HG03378 (cell line): ENCODE measurements at regions not wholly inside any gene's neighbourhood (a gene's known extent, or its start where the extent isn't known, plus 50 kb on each side); places are given as distances from the start of the nearest gene placed in this dataset.
A peak's percentile ranks its signal among the peaks of the same experiment; 100 is the strongest.

Experiments used
- ATAC-seq: cut with Tn5 transposase; IDR thresholded peaks from one replicate; pipeline ENCODE4 v1.9.1; 2021; ENCODE audit warnings: mild to moderate bottlenecking, moderate library complexity; ENCODE audit not compliant: unreplicated experiment

DNA sequence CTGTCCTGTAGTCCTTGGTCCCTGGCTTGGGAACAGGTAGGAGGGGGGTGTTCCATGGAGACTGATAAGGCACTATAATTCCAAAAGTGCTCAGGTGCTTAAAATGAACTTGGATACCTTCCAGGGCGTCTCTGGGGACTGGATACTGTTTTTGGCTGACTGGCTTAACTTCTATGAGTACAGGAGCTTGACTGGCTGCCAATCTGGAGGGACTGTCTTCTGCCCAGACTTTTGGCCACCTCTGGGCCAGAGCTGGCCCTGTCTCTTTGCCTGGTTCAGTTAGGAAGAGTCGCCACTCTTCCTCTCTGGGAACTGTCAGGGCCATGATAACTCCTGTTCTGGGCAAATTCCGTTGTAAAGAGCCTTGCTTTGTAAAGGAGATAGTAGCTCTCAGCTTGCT is 407.0 kb downstream of the TGFB2 start:
- no peak for ATAC-seq

DNA sequence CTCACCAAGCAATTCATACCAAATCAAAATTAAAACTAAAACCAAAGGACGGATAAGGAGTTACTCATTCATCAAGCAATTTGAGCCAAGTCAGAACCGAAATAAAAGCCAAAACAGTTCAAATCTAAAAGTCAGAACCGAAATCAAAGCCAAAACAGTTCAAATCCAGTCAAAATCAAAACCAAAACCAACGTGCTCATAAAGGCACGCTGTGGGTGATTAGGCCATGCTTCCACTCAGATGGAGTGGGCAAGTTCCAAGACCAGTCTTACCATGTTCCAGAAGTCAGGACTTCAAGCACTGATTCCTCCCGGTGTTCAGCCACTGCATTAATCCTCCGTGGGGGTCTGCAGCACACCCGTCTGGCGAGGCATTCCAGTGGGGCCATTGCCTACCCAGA is 409.3 kb downstream of the TGFB2 start:
- no peak for ATAC-seq

DNA sequence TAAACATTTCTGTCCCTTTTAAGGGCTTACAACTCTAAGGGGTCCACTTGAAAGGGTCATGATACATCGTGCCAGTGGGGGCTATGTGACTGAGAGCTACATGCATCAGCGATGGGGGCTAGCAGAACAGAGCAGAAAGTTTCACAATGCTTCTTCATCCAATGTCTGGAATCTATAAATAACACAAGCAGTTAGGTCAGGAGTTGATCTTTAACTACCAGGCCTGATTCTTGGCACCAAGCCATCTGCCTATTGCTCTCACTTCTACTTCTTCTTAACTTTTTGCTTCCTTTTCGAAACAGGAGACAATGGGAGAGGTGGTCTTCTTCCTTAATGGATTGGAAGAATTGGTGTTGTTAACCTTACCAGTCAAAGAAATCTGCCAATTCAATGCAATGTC is 410.0 kb downstream of the TGFB2 start:
- ATAC-seq = no peak

DNA sequence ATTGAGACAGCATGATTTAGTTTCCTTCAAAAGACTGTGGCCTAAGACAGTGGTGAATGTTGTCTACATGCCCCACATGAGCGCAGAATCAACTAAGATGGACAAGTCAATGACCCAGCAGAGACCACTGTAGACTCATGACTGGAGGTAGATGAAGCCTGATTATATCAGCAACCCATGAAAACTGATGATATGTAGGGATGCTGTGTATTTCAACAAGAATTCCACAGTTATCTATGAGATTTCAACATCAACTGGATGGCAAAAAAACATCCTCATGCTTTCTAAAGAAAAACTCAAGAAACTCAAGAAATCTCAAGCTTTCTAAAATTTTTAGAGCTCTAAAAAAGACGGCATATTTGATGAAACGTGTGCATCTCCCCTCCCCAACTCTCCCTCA is 413.9 kb upstream of the LYPLAL1 start:
- ATAC-seq = no peak

DNA sequence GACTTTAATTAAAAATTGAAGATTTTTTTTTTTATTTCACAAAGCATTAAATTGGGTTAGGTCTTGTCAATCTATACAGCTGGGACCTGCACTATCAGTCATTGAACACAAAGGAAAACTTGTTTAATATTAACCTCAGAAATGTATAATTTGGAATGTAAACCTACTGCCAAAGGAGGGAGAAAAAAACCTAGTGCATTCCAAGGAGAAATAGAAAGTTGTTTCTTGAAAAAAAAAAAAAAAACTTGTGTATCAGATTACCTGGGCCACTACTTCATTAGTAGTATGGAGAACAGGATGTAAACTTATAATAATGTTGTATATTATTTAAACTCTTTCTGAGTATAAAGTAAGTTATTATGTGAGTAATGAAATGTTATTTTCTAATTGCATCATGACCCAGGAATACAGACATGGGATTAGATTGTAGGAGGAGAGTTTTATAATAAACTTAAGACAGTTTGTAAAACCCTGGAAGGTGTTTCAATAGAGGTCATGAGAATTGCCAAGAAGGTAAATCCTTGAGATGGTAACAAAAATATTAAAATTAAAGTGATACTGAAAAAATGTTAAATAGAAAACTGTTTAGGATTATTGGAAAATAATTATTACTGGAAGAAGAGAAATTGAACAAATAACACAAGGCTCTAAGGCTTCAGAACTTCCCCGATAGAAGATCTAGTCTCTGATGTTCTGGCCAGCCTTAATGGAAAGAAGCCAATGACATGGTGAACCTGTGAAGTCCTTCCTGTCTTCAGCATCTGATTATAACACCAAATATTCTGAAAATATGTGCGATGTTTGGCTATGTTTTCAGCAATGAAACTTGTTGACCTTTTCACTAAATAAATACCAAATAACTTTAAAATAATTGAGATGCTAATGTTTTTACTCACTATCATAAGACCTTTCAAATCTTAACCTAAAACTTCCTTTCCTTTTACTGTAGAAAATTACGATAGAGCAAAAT is 412.8 kb upstream of the LYPLAL1 start:
- no peak for ATAC-seq

DNA sequence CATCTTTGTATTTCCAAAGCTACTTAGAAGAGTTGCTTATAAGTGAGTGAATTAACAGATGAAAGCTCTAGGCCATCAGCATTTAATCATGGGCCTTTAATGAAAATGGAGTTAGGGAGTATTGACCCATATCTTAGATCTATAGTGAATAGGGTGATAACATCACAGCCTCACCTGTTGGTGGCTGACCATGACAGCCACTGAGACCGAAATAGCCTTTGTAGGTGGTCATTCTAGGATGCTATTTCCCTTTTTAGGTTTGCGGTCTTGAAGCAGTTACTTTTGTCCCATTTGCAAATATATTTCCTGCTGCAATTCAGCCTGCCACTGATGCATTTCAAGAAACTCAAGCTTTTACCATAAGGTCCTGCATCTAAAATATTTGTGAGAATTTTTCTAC is 410.1 kb upstream of the LYPLAL1 start:
- ATAC-seq = peak; percentile 84

DNA sequence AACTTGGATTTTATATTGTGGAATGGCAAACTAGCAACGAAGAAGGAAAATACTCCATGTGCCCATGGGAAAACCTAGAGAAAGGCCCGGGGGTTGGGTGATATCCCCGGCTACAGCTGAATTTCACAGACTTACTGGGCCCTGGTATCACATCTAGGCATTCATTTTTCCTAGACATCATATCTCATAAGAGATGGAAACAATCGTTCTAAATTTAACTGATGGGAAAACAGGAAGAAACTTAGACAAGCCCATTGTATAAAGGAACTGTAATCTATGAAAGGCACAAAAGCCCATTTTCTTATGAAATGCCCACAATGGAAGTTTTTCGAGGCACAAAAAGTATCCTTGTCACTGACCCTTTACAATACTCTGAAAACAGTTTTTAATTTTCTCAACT is 407.9 kb upstream of the LYPLAL1 start:
- no peak for ATAC-seq

DNA sequence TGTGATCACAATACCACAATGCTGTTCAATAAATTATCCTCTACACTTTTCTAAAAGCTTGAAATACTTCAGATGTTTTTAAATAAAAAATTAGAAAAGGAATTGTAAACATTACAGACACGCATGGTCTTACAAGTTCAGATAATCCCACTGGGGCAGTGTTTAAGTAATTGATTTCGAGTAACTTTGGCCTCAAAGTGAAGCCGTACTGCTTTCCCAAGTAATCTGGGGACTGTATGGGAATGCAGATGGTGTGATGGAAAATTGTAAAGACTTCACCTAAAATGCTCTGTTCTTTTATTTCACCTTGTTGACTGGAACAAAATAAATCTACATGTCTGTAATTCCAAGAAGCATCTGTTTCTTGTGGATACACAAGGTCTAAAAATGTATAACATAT is 401.7 kb upstream of the LYPLAL1 start:
- no peak for ATAC-seq

DNA sequence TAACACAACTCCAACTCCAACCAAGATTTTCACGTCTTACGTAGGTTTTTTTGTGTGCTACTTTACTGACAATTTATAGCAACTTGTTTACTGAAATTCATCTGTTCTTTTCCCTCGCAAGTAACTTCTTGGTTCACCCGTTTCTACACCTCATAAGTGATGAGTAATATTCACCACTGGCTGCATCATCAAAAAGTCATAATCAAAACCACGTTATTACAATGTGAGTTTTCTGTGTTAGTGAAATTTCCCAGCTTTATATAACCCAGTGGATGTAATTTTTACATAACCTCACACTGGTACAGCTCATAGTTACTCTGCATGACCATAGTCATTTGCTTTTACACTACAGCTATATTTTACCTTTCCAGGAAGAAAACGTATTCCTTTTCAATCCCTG is 401.1 kb upstream of the LYPLAL1 start:
- no peak for ATAC-seq

DNA sequence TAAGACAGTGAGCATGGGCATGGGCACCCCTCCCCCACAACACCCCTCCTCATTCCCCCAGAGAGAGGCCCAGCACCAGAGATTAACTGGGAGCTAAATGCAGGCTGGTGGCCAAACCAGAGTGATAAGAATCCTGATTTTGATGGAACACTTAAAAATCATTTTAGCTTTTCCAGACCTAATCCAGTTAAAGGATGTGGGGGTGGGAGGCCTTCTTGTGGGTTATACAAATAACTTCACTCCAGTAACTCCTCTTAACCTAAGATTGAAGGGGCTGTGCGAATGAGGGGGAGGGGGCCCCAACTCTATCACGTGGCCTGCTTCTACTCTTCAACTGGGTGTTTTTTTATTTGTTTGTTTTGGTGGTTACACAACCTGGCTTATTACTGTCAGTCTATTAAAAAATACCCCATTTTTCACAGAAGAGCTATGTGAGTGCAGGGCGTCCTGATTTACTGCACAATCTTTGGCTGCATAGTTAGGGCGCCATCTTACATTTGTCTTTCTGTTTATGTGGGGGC is 398.1 kb upstream of the LYPLAL1 start:
- no peak for ATAC-seq

DNA sequence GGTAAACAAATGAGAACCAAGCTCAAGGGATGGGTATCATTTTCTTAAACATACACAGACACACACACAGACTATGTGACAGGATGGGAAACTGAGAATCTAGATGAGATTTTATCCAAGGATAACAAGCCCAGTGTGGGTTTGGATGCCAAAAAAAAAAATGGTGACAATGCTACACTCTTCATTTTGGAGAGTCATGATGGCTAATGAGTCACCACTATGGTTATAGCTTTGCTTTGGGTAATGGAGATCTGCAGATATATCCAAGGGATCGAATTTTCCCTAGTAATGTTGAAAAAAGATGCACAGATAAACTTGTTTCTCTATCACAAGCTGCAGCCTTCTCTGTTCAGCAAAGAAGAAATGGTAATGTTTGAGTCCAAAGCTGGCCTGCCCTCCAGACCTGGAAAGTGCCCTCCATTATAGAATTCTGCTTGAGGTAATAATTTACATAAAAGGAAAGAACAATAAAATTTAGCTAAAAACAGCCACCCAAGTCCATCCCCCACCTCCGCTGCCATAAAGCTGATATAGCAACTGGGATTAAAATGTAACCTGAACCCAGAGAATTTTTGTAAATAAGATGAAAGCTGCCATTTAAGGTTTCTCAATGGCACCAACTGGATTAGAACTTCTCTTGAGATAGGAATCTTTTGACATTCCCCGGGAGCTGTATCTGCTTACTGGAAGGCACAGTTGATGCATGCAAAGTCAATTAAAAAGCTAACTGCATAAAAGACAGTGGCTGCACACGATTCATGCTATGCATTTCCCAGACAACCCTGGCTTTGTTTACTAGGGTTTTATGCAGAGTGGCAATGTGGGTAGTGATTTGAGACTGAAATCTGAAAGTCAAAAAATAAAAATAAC is 395.2 kb upstream of the LYPLAL1 start:
- ATAC-seq = no peak

DNA sequence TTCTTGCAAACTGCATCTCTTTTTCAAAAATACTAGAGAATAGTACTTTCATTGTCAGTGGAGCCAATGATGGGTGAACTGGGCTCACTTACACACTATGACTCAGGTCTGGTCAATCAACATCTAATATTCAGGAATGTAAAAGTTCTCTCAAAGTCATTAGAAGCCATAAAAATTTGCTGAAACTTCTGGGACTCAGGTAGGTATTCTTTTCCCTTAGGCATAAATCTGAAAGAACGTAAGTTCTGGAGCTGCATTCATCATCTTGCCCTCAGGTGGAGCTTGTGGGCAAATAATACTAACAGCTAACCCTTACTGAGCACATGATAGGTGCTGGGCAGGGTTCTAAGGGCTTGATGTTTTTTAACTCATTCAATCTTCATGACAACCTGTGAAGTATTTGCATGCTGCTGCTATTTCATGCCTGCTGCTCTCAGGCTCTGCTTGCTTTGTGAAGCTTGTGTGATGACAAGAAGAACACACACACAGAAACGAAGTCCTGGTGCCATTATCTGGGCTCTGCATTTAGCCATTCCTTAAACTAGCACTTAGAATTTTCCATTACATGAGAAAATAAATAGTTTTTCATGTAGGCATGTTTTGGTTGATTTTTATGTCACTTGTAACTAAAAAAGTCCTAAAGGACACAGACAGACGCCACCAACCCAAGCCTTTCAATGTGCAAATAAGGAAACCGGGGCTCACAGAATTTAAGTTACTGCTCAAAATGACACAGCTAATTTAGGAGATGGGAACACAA is 394.2 kb upstream of the LYPLAL1 start:
- no peak for ATAC-seq

DNA sequence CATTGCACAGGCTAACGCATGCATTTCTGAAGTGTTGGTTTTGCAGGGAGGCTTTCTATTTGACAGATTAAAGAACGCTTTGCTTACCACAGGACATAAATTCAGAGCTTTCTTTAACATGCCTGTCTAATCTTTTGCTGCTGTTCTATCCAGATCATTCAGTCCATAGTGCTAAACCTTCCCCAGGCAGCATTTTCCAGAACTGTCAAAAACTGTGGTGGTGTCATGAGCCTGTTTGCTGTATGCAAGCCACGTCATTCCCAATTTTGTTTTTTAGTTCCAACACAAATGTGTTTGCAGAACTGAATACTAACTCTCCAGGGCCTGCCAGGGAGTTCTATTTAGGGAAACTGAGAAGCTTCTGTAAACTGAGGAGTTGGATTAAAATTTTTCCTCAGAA is 390.5 kb upstream of the LYPLAL1 start:
- no peak for ATAC-seq

DNA sequence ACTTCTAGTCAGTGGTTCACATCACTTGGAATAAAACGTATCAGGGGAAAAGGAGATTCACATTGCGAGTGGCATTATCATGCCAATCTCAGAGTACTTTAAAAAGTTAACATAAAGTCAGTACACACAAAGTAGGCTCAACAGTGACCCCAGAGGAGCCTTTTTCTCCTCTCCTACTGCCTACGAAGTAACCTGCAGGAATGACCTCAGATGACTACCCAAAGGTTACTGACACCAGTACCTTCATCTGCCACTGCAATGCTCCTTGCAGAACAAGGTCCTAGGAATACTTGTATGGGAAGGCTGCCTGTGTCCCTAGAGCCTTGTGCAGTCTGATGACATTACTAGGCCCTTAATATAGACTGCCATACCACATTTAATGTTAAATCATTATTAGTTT is 389.8 kb upstream of the LYPLAL1 start:
- no peak for ATAC-seq

DNA sequence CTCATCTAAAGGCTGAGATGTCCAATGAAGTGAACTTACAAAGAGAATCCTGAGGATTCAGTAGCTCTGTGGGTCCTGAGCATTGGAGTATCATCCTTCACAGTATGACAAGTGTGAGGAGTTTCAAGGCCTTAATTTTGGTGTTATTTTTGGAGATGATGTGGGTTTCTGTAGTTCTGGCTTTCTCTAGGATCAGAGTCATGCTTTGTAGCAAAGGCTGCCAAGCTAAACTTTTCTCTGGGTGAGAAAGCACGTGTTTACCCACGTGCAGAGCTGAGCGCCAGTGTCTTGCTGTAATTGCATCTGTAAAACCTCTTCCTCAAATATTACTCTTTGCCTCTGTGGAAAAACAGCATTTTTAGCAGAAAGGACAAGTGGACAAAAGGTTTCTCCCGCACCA is 387.8 kb upstream of the LYPLAL1 start:
- ATAC-seq = no peak

DNA sequence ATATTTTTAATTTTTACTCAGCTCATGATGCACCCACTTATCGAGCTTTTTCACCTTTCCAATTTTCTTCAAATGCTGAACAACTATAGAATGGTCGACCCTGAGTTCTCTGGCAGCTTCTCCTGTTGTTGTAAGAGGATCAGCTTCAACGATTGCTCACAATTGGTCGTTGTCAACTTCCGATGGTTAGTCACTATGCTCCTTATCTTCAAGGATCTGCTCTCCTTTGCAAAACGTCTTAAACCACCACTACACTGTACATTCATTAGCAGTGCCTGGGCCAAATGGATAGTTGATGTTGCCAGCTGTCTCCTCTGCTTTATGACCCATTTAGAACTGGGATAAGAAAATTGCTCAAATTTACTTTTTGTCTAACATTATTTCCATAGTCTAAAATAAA is 385.9 kb upstream of the LYPLAL1 start:
- ATAC-seq = no peak

DNA sequence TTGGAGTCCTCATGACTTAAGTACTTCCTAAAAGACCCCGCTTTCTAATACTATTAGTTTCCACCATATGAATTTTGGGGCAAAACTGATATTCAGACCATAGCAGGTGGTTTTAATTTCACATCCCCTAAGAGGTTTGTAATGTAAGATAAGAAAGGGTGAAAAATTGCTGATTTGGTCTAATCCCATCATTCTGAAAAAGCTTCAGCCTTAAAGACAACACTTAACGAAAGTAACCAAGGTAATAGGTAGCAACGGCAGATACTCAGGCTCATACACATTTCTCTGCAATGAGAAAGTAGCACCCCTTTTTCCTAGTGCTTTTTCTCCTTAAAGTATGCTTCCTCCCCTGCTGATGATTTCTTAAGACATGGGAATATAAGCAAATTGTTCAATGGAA is 376.9 kb upstream of the LYPLAL1 start:
- ATAC-seq = no peak

DNA sequence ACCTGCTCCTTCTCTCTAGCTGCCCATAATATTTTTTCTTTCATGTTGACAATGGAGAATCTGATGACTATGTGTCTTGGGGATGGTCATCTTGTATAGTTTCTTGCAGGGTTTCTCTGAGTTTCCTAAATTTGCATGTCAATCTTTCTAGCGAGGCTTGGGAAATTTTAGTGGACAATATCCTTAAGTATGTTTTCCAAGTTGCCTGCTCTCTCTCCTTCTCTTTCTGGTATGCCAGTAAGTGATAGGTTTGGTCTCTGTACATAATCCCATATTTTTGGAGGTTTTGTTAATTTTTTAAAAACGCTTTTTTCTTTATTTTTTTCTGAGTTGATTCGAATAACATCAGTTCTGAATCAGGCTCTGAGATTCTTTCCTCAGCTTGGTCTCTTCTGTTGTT is 370.9 kb upstream of the LYPLAL1 start:
- no peak for ATAC-seq

DNA sequence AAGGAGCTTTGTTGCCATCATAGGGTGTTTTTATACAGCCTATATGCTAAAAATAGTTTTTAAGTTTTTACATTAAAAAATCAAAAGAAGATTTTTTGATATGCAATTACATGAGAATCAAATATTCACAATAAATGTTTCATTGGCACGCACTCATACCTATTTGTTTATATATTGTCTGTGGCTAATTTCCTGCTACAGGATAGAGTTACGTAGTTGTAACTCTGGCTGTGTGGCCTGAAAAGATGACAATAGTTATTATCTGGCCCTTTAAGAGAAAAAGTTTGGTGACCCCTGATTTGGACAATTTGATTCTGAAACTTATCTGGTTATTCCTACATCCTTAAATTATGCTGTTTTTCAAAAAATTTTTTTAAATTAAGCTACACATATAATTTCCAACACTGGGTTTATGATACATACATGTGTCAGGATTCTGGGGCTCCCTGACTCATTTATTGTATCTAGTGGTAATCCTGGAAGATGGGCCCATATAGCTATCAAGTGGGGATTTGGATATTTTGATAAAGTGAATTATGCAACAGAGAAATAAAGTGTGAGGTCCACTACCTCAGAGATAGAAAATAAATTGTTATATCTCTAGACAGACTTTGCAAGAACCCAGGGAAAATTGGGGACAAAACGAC is 370.2 kb upstream of the LYPLAL1 start:
- no peak for ATAC-seq

DNA sequence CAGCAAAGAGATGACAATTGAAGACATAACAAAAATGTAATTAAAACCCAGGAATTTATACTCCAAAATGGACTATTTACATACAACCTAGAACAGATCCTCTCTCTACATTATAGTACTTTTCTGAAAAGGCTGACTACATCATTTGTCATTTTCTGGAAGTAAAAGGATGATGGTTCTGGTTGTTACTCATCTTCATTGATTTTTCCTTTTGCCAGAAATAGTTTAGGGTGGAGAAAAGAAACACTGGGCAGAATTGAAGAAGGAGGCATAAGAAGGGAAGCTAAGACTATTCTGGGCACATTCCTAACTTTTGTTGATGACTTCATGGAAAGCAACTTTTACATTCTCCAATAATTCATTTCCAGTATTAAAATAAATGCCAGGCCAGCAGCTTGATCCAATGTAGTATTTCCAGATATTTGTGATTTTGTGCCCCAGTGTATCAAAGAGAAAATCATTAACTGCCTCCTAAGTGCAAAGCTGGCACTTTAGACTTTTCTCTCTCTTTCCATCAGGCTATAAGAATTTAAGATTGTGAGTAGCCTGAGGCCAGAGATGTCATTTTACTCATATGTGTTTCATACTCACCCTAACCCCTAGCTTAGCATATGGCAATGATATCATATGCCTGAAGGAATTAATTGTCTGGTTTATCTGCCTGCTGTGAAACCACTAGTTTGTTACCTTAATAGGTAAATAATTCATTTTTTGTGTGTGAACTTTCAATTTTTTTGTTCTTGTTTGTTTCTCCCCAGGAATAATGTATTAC is 369.5 kb upstream of the LYPLAL1 start:
- no peak for ATAC-seq
